GM12891 (cell line): ENCODE measurements at regions not wholly inside any gene's neighbourhood (a gene's known extent, or its start where the extent isn't known, plus 50 kb on each side); places are given as distances from the start of the nearest gene placed in this dataset.

ENCODE experiments used
- PAX5 ChIP-seq: IDR thresholded peaks from 2 replicates; pipeline ENCODE4 v1.6.1; 2011; ENCODE audit warnings: low read length, moderate library complexity, mild to moderate bottlenecking; ENCODE audit not compliant: insufficient read depth, severe bottlenecking
- POLR2A ChIP-seq: IDR thresholded peaks from 2 replicates; pipeline ENCODE4 v1.6.1; 2011; ENCODE audit warnings: low read depth, low read length, control low read depth
- POLR2AphosphoS5 ChIP-seq: IDR thresholded peaks from 2 replicates; pipeline ENCODE4 v1.6.1; 2011; ENCODE audit warnings: low read depth, low read length, control low read depth
- SPI1 ChIP-seq: IDR thresholded peaks from 2 replicates; pipeline ENCODE4 v1.6.1; 2011; ENCODE audit warnings: low read depth, low read length, control low read depth
- TAF1 ChIP-seq: IDR thresholded peaks from 2 replicates; pipeline ENCODE4 v1.6.1; 2011; ENCODE audit warnings: low read depth, low read length, control low read depth

- TF ChIP-seq POLR2A (no peak), TAF1 (no peak), POLR2AphosphoS5 (no peak), SPI1 (no peak), PAX5 (no peak)
These were observed 661.7 kb upstream of the AUTS2 start for GRCh38 chr7:68936471-68937035.
